CD14-positive monocyte (primary cell): ENCODE measurements at regions not wholly inside any gene's neighbourhood (a gene's known extent, or its start where the extent isn't known, plus 50 kb on each side); places are given as distances from the start of the nearest gene placed in this dataset.

Experiments
- DNase-seq, 3 donors: peaks; one replicate each; pipeline ENCODE4 v3.0.0-alpha.2; 2011 to 2022
- H2AFZ ChIP-seq: 2 replicates; pipeline ENCODE4 v1.6.0; 2012; ENCODE audit warnings: mild to moderate bottlenecking, low read depth, low read length, inconsistent platforms; ENCODE audit not compliant: insufficient read depth, poor library complexity, severe bottlenecking
- H3K27ac ChIP-seq, 2 donors: 1 replicate in 1 of 2; 2 replicates in 1 of 2; pipeline ENCODE4 v1.5.1; 2012 to 2013; ENCODE audit warnings: low read length in 2 of 2, control low read depth in 1 of 2, inconsistent platforms in 1 of 2, low read depth in 1 of 2, mild to moderate bottlenecking in 1 of 2
- H3K27me3 ChIP-seq, 2 donors: one replicate each; pipeline versions ENCODE4 v1.6.0 to v1.6.1; 2011 to 2013; ENCODE audit warnings: low read length in 2 of 2; ENCODE audit not compliant: control insufficient read depth in 2 of 2, insufficient read depth in 2 of 2
- H3K36me3 ChIP-seq, 2 donors: replicated peaks in 1 of 2; 1 replicate in 1 of 2; 2 replicates in 1 of 2; pipeline versions ENCODE4 v1.5.1 to v1.6.1; 2012 to 2013; ENCODE audit warnings: low read length in 2 of 2, control low read depth in 1 of 2, inconsistent platforms in 1 of 2, mild to moderate bottlenecking in 1 of 2; ENCODE audit not compliant: insufficient read depth in 2 of 2, control insufficient read depth in 1 of 2
- H3K4me1 ChIP-seq, 2 donors: 1 replicate in 1 of 2; 2 replicates in 1 of 2; pipeline versions ENCODE4 v1.5.1 to v1.6.1; 2012 to 2013; ENCODE audit warnings: low read length in 2 of 2, control low read depth in 1 of 2, inconsistent platforms in 1 of 2, mild to moderate bottlenecking in 1 of 2, moderate library complexity in 1 of 2; ENCODE audit not compliant: insufficient read depth in 2 of 2, control insufficient read depth in 1 of 2
- H3K4me2 ChIP-seq: replicated peaks from 2 replicates; pipeline ENCODE3; 2012; ENCODE audit warnings: low read length, moderate library complexity, mild to moderate bottlenecking; ENCODE audit not compliant: poor library complexity, severe bottlenecking; ENCODE audit errors: extremely low read depth
- H3K4me3 ChIP-seq, 3 experiments: fragments of 200-600 bp in 1 of 3; sonication (generic) in 1 of 3; replicated peaks in 1 of 3; 1 replicate in 2 of 3; 2 replicates in 1 of 3; pipeline ENCODE4 v1.5.1; 2011 to 2013; ENCODE audit warnings: low read length in 3 of 3, mild to moderate bottlenecking in 3 of 3, control low read depth in 2 of 3, low read depth in 2 of 3, inconsistent platforms in 1 of 3, moderate library complexity in 1 of 3
- H3K79me2 ChIP-seq: 2 replicates; pipeline ENCODE4 v1.6.0; 2012; ENCODE audit warnings: mild to moderate bottlenecking, control low read depth, inconsistent platforms, low read length, moderate library complexity; ENCODE audit not compliant: insufficient read depth
- H3K9ac ChIP-seq: 2 replicates; pipeline ENCODE4 v1.6.0; 2017; ENCODE audit warnings: low read length, mild to moderate bottlenecking; ENCODE audit not compliant: insufficient read depth, poor library complexity, severe bottlenecking
- H3K9me3 ChIP-seq, 2 donors: replicated peaks in 1 of 2; 1 replicate in 1 of 2; 2 replicates in 1 of 2; pipeline versions ENCODE4 v1.5.1 to v1.6.1; 2012 to 2013; ENCODE audit warnings: low read length in 2 of 2, control low read depth in 1 of 2; ENCODE audit not compliant: control insufficient read depth in 1 of 2, insufficient read depth in 1 of 2
- H4K20me1 ChIP-seq: 2 replicates; pipeline ENCODE4 v1.6.0; 2012; ENCODE audit warnings: mild to moderate bottlenecking, low read length, control low read depth, moderate library complexity; ENCODE audit not compliant: insufficient read depth
- H3K27ac Mint-ChIP-seq, 7 donors: one replicate each; pipeline ENCODE4 v1.8.0; 2020; ENCODE audit warnings: mild to moderate bottlenecking in 7 of 7, mixed read lengths in 7 of 7, moderate library complexity in 6 of 7, inconsistent platforms in 2 of 7
- H3K27me3 Mint-ChIP-seq, 3 donors: one replicate each; pipeline ENCODE4 v1.8.0; 2021 to 2022; ENCODE audit warnings: low read depth in 3 of 3, mild to moderate bottlenecking in 3 of 3, mixed read lengths in 3 of 3, moderate library complexity in 3 of 3, inconsistent platforms in 1 of 3
- H3K36me3 Mint-ChIP-seq, 2 donors: one replicate each; pipeline ENCODE4 v1.8.0; 2020; ENCODE audit warnings: mixed read lengths in 2 of 2, inconsistent platforms in 1 of 2, mild to moderate bottlenecking in 1 of 2
- H3K4me1 Mint-ChIP-seq: one replicate; pipeline ENCODE4 v1.8.0; 2020; ENCODE audit warnings: mild to moderate bottlenecking, mixed read lengths
- H3K4me3 Mint-ChIP-seq, 2 donors: one replicate each; pipeline ENCODE4 v1.8.0; 2020; ENCODE audit warnings: mild to moderate bottlenecking in 2 of 2, mixed read lengths in 2 of 2, moderate library complexity in 1 of 2
- H3K9me3 Mint-ChIP-seq, 7 donors: one replicate each; pipeline ENCODE4 v1.8.0; 2020 to 2022; ENCODE audit warnings: mixed read lengths in 7 of 7, mild to moderate bottlenecking in 6 of 7, moderate library complexity in 6 of 7, inconsistent platforms in 2 of 7
- WGBS: methylation state at CpG from one replicate; pipeline ENCODE4 v1.1.5; 2013; ENCODE audit warnings: missing lambda C conversion rate; ENCODE audit not compliant: insufficient coverage; 5-methylcytosine and 5-hydroxymethylcytosine counted together
- intact Hi-C, 2 donors: fragments of 100-400 bp; cut with micrococcal nuclease; formaldehyde crosslinking; loops; one replicate each; pipeline versions ENCODE4 v1.15.0 to v1.15.1; 2023
- TF ChIP-seq, protein P1 (sequence below): fragments of 200-600 bp; IDR thresholded peaks from one replicate; pipeline ENCODE4 v1.8.0; 2022; ENCODE audit warnings: antibody characterized with exemption, mild to moderate bottlenecking

- TF ChIP-seq, protein P1, sequence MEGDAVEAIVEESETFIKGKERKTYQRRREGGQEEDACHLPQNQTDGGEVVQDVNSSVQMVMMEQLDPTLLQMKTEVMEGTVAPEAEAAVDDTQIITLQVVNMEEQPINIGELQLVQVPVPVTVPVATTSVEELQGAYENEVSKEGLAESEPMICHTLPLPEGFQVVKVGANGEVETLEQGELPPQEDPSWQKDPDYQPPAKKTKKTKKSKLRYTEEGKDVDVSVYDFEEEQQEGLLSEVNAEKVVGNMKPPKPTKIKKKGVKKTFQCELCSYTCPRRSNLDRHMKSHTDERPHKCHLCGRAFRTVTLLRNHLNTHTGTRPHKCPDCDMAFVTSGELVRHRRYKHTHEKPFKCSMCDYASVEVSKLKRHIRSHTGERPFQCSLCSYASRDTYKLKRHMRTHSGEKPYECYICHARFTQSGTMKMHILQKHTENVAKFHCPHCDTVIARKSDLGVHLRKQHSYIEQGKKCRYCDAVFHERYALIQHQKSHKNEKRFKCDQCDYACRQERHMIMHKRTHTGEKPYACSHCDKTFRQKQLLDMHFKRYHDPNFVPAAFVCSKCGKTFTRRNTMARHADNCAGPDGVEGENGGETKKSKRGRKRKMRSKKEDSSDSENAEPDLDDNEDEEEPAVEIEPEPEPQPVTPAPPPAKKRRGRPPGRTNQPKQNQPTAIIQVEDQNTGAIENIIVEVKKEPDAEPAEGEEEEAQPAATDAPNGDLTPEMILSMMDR: no peak
- intact Hi-C loops: no loop called here
- H3K4me3 Mint-ChIP-seq: no peak overlapping the region
- Histone ChIP-seq H3K4me1 (no peaks in the 10 kb centered on the region), H3K36me3 (no peaks in the 10 kb centered on the region), H2AFZ (no peak overlapping the region), H3K9ac (no peak overlapping the region), H3K27ac (no peak overlapping the region), H3K4me3 (no peak overlapping the region), H4K20me1 (no peaks in the 10 kb centered on the region), H3K4me2 (no peak overlapping the region), H3K79me2 (no peaks in the 10 kb centered on the region), H3K9me3 (peaks cover 0 to 3% of the 10 kb centered on the region in 2 donors), H3K27me3 (no peaks in the 10 kb centered on the region)
- H3K27me3 Mint-ChIP-seq: peaks cover 0 to 2% (median 2%) of the 10 kb centered on the region in 3 donors
- peaks cover 0 to 6% (median 0%) of the 10 kb centered on the region in 7 donors for H3K9me3 Mint-ChIP-seq
- no peaks in the 10 kb centered on the region for H3K36me3 Mint-ChIP-seq
- no peak overlapping the region for H3K27ac Mint-ChIP-seq
- peaks cover 4% of the 10 kb centered on the region for H3K4me1 Mint-ChIP-seq
- no peak for DNase-seq
Measured at GRCh38 chr18:60092073-60092472, 192.3 kb downstream of the PMAIP1 start.

- Histone ChIP-seq H3K9ac (no peak overlapping the region), H3K27ac (no peak overlapping the region), H2AFZ (no peak overlapping the region), H3K4me3 (no peak overlapping the region), H4K20me1 (no peaks in the 10 kb centered on the region), H3K4me2 (no peak overlapping the region), H3K79me2 (no peaks in the 10 kb centered on the region), H3K36me3 (no peaks in the 10 kb centered on the region), H3K9me3 (peaks cover 0 to 3% of the 10 kb centered on the region in 2 donors), H3K27me3 (no peaks in the 10 kb centered on the region), H3K4me1 (no peaks in the 10 kb centered on the region)
- no peaks in the 10 kb centered on the region for H3K36me3 Mint-ChIP-seq
- no peaks in the 10 kb centered on the region for H3K4me1 Mint-ChIP-seq
- TF ChIP-seq, protein P1: no peak
- H3K9me3 Mint-ChIP-seq: peaks cover 0 to 6% (median 0%) of the 10 kb centered on the region in 7 donors
- WGBS: 10% methylated on average over 2 of the region's 7 CpGs
- no peak overlapping the region for H3K4me3 Mint-ChIP-seq
- DNase-seq: no peak
- H3K27ac Mint-ChIP-seq: no peak overlapping the region
- H3K27me3 Mint-ChIP-seq: peaks cover 0 to 3% (median 2%) of the 10 kb centered on the region in 3 donors
- intact Hi-C loops: no loop called here
Measured at GRCh38 chr18:60090170-60090569, 190.4 kb downstream of the PMAIP1 start.
